Muscle of arm (tissue), 1 donor: ENCODE measurements at regions not wholly inside any gene's neighbourhood (a gene's known extent, or its start where the extent isn't known, plus 50 kb on each side); places are given as distances from the start of the nearest gene placed in this dataset.
"Not testable (repeated sequence)": the region's sequence is repeated elsewhere in the genome, so short reads cannot be mapped to it uniquely, and the experiment has no call there.

Source experiments
- DNase-seq: peaks from one replicate; pipeline ENCODE4 v3.0.0-alpha.2; 2013

- DNase-seq, result no peak
Observed at GRCh38 chr10:65033957-65034356, 1512.8 kb downstream of the REEP3 start.

GRCh38 chr10:65040796-65041195, 1519.6 kb downstream of the REEP3 start:
- no peak for DNase-seq

GRCh38 chr10:65041307-65041706, 1520.1 kb downstream of the REEP3 start:
- DNase-seq, result no peak

- no peak for DNase-seq
Observed at GRCh38 chr10:65042496-65042895, 1521.3 kb downstream of the REEP3 start.

GRCh38 chr10:65046831-65047230, 1525.6 kb downstream of the REEP3 start:
- DNase-seq, result no peak

- not testable (repeated sequence) for DNase-seq
Observed at GRCh38 chr10:65052111-65052510, 1530.9 kb downstream of the REEP3 start.

GRCh38 chr10:65053397-65053796, 1532.2 kb downstream of the REEP3 start:
- not testable (repeated sequence) for DNase-seq

- DNase-seq, result not testable (repeated sequence)
Observed at GRCh38 chr10:65053831-65054351, 1532.7 kb downstream of the REEP3 start.

GRCh38 chr10:65054701-65055100, 1533.5 kb downstream of the REEP3 start:
- DNase-seq, result not testable (repeated sequence)

GRCh38 chr10:65065278-65065677, 1544.1 kb downstream of the REEP3 start:
- no peak for DNase-seq

GRCh38 chr10:65083222-65083621, 1562.0 kb downstream of the REEP3 start:
- DNase-seq, result no peak

GRCh38 chr10:65090991-65091390, 1569.8 kb downstream of the REEP3 start:
- DNase-seq, result no peak

- DNase-seq, result no peak
Observed at GRCh38 chr10:65100146-65100545, 1578.9 kb downstream of the REEP3 start.

- DNase-seq, result not testable (repeated sequence)
Observed at GRCh38 chr10:65100881-65101280, 1579.7 kb downstream of the REEP3 start.

GRCh38 chr10:65110009-65110408, 1588.8 kb downstream of the REEP3 start:
- DNase-seq, result no peak

- DNase-seq, result not testable (repeated sequence)
Observed at GRCh38 chr10:65111059-65111458, 1589.9 kb downstream of the REEP3 start.

GRCh38 chr10:65112573-65112972, 1591.4 kb downstream of the REEP3 start:
- no peak for DNase-seq

- no peak for DNase-seq
Observed at GRCh38 chr10:65123120-65123519, 1601.9 kb downstream of the REEP3 start.

GRCh38 chr10:65125212-65125611, 1604.0 kb downstream of the REEP3 start:
- DNase-seq, result no peak

GRCh38 chr10:65126288-65126687, 1605.1 kb downstream of the REEP3 start:
- no peak for DNase-seq

- no peak for DNase-seq
Observed at GRCh38 chr10:65128277-65128676, 1607.1 kb downstream of the REEP3 start.

GRCh38 chr10:65130162-65130758, 1609.1 kb downstream of the REEP3 start:
- DNase-seq, result no peak

GRCh38 chr10:65133652-65134051, 1612.5 kb downstream of the REEP3 start:
- DNase-seq, result no peak

GRCh38 chr10:65135508-65135907, 1614.3 kb downstream of the REEP3 start:
- no peak for DNase-seq
